HG02798 (cell line): ENCODE measurements at regions not wholly inside any gene's neighbourhood (a gene's known extent, or its start where the extent isn't known, plus 50 kb on each side); places are given as distances from the start of the nearest gene placed in this dataset.
A peak's percentile ranks its signal among the peaks of the same experiment; 100 is the strongest.
"Not testable (repeated sequence)": the region's sequence is repeated elsewhere in the genome, so short reads cannot be mapped to it uniquely, and the experiment has no call there.

Source experiments
- ATAC-seq: cut with Tn5 transposase; IDR thresholded peaks from one replicate; pipeline ENCODE4 v1.9.1; 2021; ENCODE audit warnings: mild to moderate bottlenecking; ENCODE audit not compliant: unreplicated experiment, poor library complexity

- ATAC-seq, result not testable (repeated sequence)
These were observed 99.8 kb upstream of the GOLGA6L22 start for GRCh38 chr15:22358932-22359331.

GRCh38 chr15:22359587-22359986 is 99.1 kb upstream of the GOLGA6L22 start:
- peak; percentile 73 for ATAC-seq

GRCh38 chr15:22360696-22361095 is 98.0 kb upstream of the GOLGA6L22 start:
- not testable (repeated sequence) for ATAC-seq

- ATAC-seq, result not testable (repeated sequence)
These were observed 96.2 kb upstream of the GOLGA6L22 start for GRCh38 chr15:22362502-22362901.

GRCh38 chr15:22371246-22371834 is 87.4 kb upstream of the GOLGA6L22 start:
- not testable (repeated sequence) for ATAC-seq

GRCh38 chr15:22374531-22374930 is 84.2 kb upstream of the GOLGA6L22 start:
- ATAC-seq, result not testable (repeated sequence)

- not testable (repeated sequence) for ATAC-seq
These were observed 82.9 kb upstream of the GOLGA6L22 start for GRCh38 chr15:22375829-22376228.

- peak; percentile 81 for ATAC-seq
These were observed 80.8 kb upstream of the GOLGA6L22 start for GRCh38 chr15:22377859-22378258.

GRCh38 chr15:22387691-22388090 is 71.0 kb upstream of the GOLGA6L22 start:
- ATAC-seq, result not testable (repeated sequence)

- ATAC-seq, result not testable (repeated sequence)
These were observed 70.3 kb upstream of the GOLGA6L22 start for GRCh38 chr15:22388365-22388764.

- ATAC-seq, result not testable (repeated sequence)
These were observed 57.5 kb upstream of the GOLGA6L22 start for GRCh38 chr15:22401207-22401606.

GRCh38 chr15:22401703-22402102 is 57.0 kb upstream of the GOLGA6L22 start:
- not testable (repeated sequence) for ATAC-seq

GRCh38 chr15:22405765-22406164 is 52.9 kb upstream of the GOLGA6L22 start:
- ATAC-seq, result not testable (repeated sequence)
